Mucosa of rectum (tissue), 2 donors: ENCODE measurements at regions not wholly inside any gene's neighbourhood (a gene's known extent, or its start where the extent isn't known, plus 50 kb on each side); places are given as distances from the start of the nearest gene placed in this dataset.

Source experiments
- H3K27ac ChIP-seq, 2 donors: one replicate each; pipeline ENCODE4 v1.7.0; 2013; ENCODE audit warnings: inconsistent platforms in 2 of 2, low read depth in 2 of 2, low read length in 2 of 2
- H3K27me3 ChIP-seq, 2 donors: one replicate each; pipeline ENCODE4 v1.7.0; 2013; ENCODE audit warnings: low read length in 2 of 2; ENCODE audit not compliant: control insufficient read depth in 2 of 2, insufficient read depth in 2 of 2
- H3K36me3 ChIP-seq, 2 donors: one replicate each; pipeline ENCODE4 v1.7.0; 2013; ENCODE audit warnings: low read length in 2 of 2; ENCODE audit not compliant: control insufficient read depth in 2 of 2, insufficient read depth in 2 of 2
- H3K4me1 ChIP-seq, 2 donors: one replicate each; pipeline ENCODE4 v1.7.0; 2013; ENCODE audit warnings: low read length in 2 of 2, mild to moderate bottlenecking in 1 of 2; ENCODE audit not compliant: control insufficient read depth in 2 of 2, insufficient read depth in 2 of 2
- H3K4me3 ChIP-seq, 2 donors: one replicate each; pipeline ENCODE4 v1.7.0; 2013; ENCODE audit warnings: low read length in 2 of 2
- H3K9ac ChIP-seq, 2 donors: one replicate each; pipeline ENCODE4 v1.7.0; 2013; ENCODE audit warnings: low read length in 2 of 2, low read depth in 1 of 2, mild to moderate bottlenecking in 1 of 2
- H3K9me3 ChIP-seq, 2 donors: one replicate each; pipeline ENCODE4 v1.7.0; 2013; ENCODE audit warnings: low read length in 2 of 2; ENCODE audit not compliant: control insufficient read depth in 2 of 2
- donor health status: healthy.
- donor health status: Normal muscosa, but diverticular disease.

DNA sequence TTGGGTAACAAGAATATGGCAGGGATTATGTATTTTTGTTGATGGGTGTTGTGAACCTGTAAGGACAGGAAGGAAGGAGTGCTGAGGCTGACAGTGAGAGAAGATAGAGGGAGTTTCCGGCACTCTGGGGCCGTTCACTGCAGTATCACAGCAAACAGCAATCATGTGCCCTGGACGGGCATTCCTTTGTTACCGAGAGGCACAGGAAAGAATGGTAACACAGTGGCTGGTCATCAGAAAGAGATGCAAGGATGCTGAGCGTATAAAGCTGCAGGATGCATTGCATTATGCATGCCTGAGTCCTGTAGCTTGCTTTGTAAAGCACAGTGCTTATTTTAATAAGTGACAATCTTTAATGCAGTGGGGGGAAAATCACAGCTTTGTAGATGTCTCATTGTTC, 286.8 kb downstream of the RPS24 start:
- Histone ChIP-seq H3K36me3 (no peaks in the 10 kb centered on the region), H3K4me3 (no peak overlapping the region), H3K4me1 (peaks cover 0 to 3% of the 10 kb centered on the region in 2 donors), H3K9ac (no peak overlapping the region), H3K27me3 (no peaks in the 10 kb centered on the region), H3K27ac (no peak overlapping the region), H3K9me3 (no peaks in the 10 kb centered on the region)

DNA sequence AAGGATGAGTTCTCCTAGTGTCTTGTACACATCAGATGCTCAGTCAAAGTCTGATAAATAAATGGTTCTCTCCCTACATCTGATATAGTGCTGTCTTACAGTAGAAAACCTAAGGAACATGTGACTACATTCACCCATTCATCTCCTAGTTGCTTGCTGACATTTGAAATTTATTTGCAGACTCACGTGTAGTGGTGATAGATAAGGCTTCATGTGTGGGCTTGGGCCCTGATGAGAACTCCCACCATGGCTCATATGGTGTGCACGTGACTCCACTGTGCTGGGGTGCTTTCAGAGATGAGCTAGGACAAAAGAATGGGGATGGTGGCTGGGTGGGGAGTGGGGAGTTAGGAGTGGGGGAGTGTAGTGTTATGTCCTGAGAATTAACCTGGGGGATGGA, 287.3 kb downstream of the RPS24 start:
- H3K4me1 ChIP-seq: peaks cover 0 to 3% of the 10 kb centered on the region in 2 donors
- no peak overlapping the region for H3K9ac ChIP-seq
- H3K27ac ChIP-seq: no peak overlapping the region
- no peaks in the 10 kb centered on the region for H3K9me3 ChIP-seq
- no peaks in the 10 kb centered on the region for H3K36me3 ChIP-seq
- H3K27me3 ChIP-seq: no peaks in the 10 kb centered on the region
- H3K4me3 ChIP-seq: no peak overlapping the region

DNA sequence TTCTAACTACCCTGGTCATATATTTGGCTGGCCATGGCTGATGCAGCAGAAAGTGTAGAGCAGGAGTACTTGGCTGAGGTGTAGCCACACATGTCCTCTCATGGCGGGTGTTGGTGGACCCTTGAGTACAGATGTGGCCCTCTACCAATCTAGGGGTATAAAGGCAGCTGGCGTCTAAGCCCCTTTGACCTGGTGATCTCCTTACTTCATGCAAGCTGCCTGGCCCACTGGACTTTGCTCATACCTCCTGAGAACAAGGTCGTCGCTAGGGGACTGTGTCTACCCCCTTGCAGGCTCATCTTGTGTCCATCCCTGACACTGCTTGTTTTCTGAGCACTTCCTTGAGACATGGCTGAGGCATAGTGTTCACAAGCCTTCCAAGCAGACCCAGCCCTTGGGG, 287.8 kb downstream of the RPS24 start:
- Histone ChIP-seq H3K27ac (no peak overlapping the region), H3K9me3 (no peaks in the 10 kb centered on the region), H3K27me3 (no peaks in the 10 kb centered on the region), H3K4me3 (no peak overlapping the region), H3K4me1 (peaks cover 0 to 3% of the 10 kb centered on the region in 2 donors), H3K36me3 (no peaks in the 10 kb centered on the region), H3K9ac (no peak overlapping the region)

DNA sequence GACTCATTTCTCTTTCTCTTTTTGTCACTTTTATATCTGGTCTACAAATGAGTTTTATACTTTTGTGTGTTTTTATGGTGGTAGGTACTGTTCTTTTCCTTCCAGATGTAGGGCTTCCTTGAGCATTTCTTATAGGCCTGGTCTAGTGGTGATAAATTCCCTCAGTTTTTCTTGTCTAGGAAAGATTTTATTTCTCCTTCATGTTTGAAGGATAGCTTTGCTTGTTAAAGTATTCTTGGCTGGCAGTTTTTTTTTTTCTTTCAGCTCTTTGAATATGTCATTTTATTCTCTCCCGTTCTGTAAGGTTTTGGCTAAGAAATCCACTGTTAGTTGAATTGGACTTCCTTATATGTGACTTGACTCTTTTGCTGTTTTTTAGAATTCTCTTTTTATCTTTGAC, 292.7 kb downstream of the RPS24 start:
- Histone ChIP-seq H3K27ac (no peak overlapping the region), H3K27me3 (no peaks in the 10 kb centered on the region), H3K4me3 (no peak overlapping the region), H3K4me1 (peaks cover 0 to 3% of the 10 kb centered on the region in 2 donors), H3K9me3 (no peaks in the 10 kb centered on the region), H3K9ac (no peak overlapping the region), H3K36me3 (no peaks in the 10 kb centered on the region)

DNA sequence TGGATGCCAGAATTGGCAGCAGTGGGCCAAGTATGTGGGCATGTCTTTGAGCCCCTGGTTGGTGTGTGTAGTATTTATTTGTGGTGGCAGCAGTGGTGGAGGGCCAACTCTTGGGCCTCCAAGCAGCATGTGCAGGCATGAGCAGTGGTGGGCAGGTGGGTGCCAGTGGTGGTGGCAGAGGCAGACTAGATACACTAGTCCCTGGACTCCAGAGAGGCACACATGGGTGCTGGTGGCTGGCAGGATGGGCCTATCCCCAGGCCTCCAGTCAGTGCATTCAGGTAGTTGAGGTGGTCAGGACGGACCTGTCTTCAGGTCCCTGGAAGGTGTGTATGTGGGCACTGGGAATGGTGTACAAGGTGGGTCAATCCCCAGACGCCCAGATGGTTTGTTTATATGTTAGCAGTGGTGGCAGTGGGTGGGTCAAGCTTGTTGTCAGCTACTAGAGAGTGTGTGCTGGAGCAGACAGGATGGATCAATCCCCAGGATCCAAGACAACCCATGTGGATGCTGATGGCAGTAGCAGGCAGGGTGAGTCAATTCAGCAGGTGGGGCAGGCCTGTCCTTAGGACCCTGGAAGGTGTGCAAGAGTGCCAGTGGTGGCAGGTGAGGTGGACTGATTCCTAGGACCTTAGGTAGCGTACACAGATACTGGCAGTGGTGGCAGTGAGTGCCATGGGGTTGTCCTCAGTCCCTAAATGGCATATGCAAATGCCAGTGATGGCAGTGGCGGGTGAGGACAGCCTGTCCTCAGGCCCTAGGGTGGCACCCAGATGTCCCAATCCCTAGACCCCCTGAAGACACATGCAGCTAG, 294.3 kb downstream of the RPS24 start:
- Histone ChIP-seq H3K9ac (no peak overlapping the region), H3K36me3 (no peaks in the 10 kb centered on the region), H3K4me1 (peaks cover 0 to 3% of the 10 kb centered on the region in 2 donors), H3K9me3 (no peaks in the 10 kb centered on the region), H3K27me3 (no peaks in the 10 kb centered on the region), H3K27ac (no peak overlapping the region), H3K4me3 (no peak overlapping the region)

DNA sequence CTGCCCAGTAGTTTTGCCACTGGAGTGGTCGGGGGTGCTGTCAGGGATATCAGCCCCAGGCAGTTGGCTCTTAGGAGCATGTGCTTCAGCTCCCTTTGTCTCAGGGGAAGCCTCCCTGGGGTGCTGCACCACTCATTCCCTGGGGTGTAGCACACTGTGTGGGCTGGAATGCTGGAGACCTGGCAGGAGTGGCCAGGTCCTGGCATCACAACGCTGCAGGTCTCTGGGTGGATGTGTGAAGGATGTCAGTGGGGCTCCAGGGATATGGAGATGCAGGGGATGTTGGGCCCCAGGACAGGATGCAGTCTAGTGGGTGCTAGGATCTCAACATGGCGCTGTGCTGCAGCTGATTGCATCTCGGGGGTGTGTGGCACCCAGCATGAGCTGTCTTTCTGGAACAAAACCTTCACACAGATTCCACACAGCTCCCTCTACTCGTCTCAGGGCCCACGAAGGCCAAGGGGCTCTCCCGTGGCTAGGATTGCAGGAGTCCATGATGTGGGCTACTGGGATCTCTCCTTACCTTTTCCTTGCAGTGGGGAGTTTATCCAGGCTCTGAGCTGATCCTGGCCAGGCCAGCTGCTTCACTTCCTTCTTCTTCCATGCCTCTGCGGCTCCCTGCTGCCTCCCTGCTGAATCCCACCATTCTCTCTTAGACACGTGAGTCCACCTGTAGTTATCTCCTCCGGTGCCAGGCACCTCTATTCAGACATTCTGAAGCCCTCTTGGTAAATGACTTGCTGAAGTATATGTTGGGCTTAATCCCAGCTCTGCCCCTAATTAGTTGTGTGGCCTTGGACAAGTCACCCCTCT, 295.1 kb downstream of the RPS24 start:
- peaks cover 0 to 3% of the 10 kb centered on the region in 2 donors for H3K4me1 ChIP-seq
- no peaks in the 10 kb centered on the region for H3K27me3 ChIP-seq
- H3K4me3 ChIP-seq: no peak overlapping the region

DNA sequence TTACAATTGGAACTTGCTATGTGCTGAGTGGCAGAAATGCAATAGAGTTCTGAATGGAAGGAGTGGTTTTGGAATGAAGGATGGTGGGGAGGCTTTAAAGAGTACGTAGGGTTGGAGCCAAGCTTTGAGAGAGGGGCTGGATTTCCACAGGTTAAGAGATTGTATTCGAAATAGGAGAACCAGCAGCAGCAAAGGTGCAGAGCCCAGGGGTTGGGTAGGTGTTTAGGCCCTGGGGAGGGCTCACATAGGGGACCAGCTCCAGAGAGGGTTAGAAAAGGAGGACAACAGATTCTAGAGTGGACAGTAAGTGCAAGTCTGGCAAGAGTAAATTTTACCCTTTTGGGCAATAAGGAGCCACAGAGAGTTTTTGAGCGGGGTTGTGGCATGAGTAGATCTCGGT, 297.2 kb downstream of the RPS24 start:
- H3K27me3 ChIP-seq: no peaks in the 10 kb centered on the region
- H3K36me3 ChIP-seq: no peaks in the 10 kb centered on the region
- H3K27ac ChIP-seq: peak overlapping the region in 1 of 2 donors; percentile 33
- H3K9me3 ChIP-seq: no peaks in the 10 kb centered on the region
- no peak overlapping the region for H3K9ac ChIP-seq
- no peak overlapping the region for H3K4me3 ChIP-seq
- peaks cover 0 to 3% of the 10 kb centered on the region in 2 donors for H3K4me1 ChIP-seq

More for the DNA sequence above, 295.1 kb downstream of the RPS24 start:
- Histone ChIP-seq H3K27ac (no peak overlapping the region), H3K36me3 (no peaks in the 10 kb centered on the region), H3K9me3 (no peaks in the 10 kb centered on the region), H3K9ac (no peak overlapping the region)

DNA sequence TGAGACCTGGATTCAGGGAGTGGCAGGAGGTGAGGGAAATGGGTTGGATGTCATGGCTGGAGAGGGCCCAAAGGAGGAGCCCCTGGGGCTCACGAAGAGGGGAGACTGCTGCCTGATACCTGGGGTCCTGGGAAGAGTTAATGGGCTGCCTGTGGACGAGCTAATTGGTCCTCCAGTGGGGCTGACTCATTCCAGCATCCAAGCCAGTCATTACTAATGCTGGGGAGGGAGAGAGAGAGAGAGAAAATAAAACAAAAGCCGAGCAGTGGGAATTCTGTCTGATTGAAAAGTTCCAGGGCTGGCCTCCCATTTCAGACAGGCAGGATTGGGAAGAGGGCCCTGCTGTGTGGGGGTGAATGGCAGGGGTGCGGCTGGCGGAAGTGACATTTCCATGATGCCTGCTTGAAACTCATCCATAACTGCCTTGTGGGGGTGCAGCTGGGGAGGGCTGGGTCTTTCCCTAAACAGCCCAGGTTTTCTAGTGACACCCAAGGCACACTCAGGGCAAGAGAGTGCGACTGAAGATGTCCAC, 297.8 kb downstream of the RPS24 start:
- Histone ChIP-seq H3K4me1 (peaks cover 0 to 3% of the 10 kb centered on the region in 2 donors), H3K9ac (no peak overlapping the region), H3K27me3 (no peaks in the 10 kb centered on the region), H3K4me3 (no peak overlapping the region), H3K27ac (peak overlapping the region in 1 of 2 donors; percentile 33), H3K36me3 (no peaks in the 10 kb centered on the region), H3K9me3 (no peaks in the 10 kb centered on the region)

DNA sequence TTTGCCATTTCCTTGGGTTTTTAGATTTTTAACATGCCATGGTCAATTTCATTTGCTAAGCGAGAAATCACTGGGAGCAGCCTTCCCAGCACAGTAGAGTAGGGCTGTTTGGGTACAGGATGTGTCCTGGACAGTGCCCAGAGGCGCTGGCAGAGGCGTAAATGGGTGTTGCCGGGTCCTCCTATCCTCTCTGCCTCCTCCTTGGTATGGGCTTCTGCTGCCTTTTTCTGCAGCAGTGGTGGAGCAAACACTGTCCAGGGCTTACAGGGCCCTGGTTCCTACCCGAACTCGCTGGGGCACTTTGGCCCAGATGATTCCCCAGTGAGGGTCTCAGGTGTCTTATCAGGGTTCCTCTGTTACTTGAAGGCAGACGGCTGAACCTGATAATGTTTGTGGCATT, 298.3 kb downstream of the RPS24 start:
- H3K9ac ChIP-seq: no peak overlapping the region
- no peak overlapping the region for H3K4me3 ChIP-seq
- H3K4me1 ChIP-seq: peaks cover 0 to 3% of the 10 kb centered on the region in 2 donors
- no peaks in the 10 kb centered on the region for H3K9me3 ChIP-seq
- H3K27ac ChIP-seq: no peak overlapping the region
- no peaks in the 10 kb centered on the region for H3K36me3 ChIP-seq
- H3K27me3 ChIP-seq: no peaks in the 10 kb centered on the region

DNA sequence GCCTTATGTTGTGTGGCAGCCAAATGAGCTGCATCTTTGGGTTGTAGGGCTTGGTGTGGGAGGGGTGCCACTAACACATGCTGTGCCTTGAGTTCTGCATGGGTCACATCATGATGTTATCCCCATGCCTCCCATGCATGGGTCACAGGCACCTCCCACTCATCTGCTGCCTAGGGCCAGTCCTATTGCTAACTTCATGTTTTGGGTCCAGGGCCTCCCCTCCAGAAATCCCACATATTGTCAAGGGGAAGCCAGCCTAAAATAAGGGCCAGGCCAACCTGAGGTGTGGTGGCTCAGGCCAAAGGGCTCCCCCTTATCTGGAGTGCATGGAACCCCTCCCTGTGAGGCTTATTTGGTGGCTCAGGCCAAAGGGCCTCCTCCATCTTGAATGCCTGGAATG, 299.0 kb downstream of the RPS24 start:
- Histone ChIP-seq H3K27ac (no peak overlapping the region), H3K27me3 (no peaks in the 10 kb centered on the region), H3K36me3 (no peaks in the 10 kb centered on the region), H3K4me1 (peaks cover 0 to 3% of the 10 kb centered on the region in 2 donors), H3K4me3 (no peak overlapping the region), H3K9ac (no peak overlapping the region), H3K9me3 (no peaks in the 10 kb centered on the region)
